Natural killer cell treated with Interleukin-12 subunit alpha and Interleukin-12 subunit beta and Interleukin-15 and Interleukin-18, amount 100 ng/mL, for 72 hours (primary cell): ENCODE measurements at regions not wholly inside any gene's neighbourhood (a gene's known extent, or its start where the extent isn't known, plus 50 kb on each side); places are given as distances from the start of the nearest gene placed in this dataset.

Source experiments
- ATAC-seq, 2 donors: fragments of 150-1000 bp; cut with Tn5 transposase in 1 of 2; sonication (Bioruptor Pico), chemical (Tn5 transposase) in 1 of 2; 2 replicates each; pipeline ENCODE4 v1.10.0; 2021
- DNase-seq: peaks from one replicate; pipeline ENCODE4 v3.0.0; 2022; ENCODE audit warnings: low spot score
- H3K27ac Mint-ChIP-seq, 2 donors: 1 replicate in 1 of 2; 2 replicates in 1 of 2; pipeline ENCODE4 v1.8.0; 2022; ENCODE audit warnings: mixed read lengths in 2 of 2, mild to moderate bottlenecking in 1 of 2, moderate library complexity in 1 of 2
- H3K27me3 Mint-ChIP-seq, 2 donors: 1 replicate in 1 of 2; 2 replicates in 1 of 2; pipeline ENCODE4 v1.8.0; 2022; ENCODE audit warnings: mixed read lengths in 2 of 2
- H3K36me3 Mint-ChIP-seq: one replicate; pipeline ENCODE4 v1.8.0; 2022; ENCODE audit warnings: mixed read lengths
- H3K4me1 Mint-ChIP-seq, 2 donors: 1 replicate in 1 of 2; 2 replicates in 1 of 2; pipeline ENCODE4 v1.8.0; 2022; ENCODE audit warnings: low read depth in 2 of 2, mixed read lengths in 2 of 2, mild to moderate bottlenecking in 1 of 2
- H3K4me3 Mint-ChIP-seq: one replicate; pipeline ENCODE4 v1.8.0; 2022; ENCODE audit warnings: mixed read lengths
- H3K9me3 Mint-ChIP-seq: 2 replicates; pipeline ENCODE4 v1.8.0; 2022; ENCODE audit warnings: mixed read lengths

DNA sequence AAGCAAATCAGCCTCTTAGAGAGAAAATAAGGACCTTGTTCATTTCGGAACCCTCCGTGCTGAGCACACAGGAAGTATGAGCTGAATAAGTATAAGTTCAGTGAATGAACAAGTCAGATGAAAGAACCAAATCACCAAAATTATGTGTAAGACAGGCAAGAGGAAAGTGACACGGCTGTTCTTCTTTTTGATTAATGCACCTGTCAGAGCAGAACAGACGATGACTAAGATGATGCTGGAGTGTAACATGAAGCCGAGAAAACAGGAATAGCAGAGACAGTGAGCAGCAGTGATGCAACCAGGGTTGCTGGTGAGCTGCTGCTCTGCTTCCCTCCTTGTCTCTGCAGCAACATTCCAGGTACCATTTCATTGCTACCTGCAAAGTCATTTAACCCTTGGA lies 861.1 kb downstream of the GALC start:
- ATAC-seq (no peak), DNase-seq (no peak)
- no peaks in the 10 kb centered on the region for H3K36me3 Mint-ChIP-seq
- peaks cover 21% of the 10 kb centered on the region for H3K9me3 Mint-ChIP-seq
- H3K4me3 Mint-ChIP-seq, result no peak overlapping the region
- H3K27me3 Mint-ChIP-seq, result no peaks in the 10 kb centered on the region
- no peak overlapping the region for H3K27ac Mint-ChIP-seq
- no peaks in the 10 kb centered on the region for H3K4me1 Mint-ChIP-seq

DNA sequence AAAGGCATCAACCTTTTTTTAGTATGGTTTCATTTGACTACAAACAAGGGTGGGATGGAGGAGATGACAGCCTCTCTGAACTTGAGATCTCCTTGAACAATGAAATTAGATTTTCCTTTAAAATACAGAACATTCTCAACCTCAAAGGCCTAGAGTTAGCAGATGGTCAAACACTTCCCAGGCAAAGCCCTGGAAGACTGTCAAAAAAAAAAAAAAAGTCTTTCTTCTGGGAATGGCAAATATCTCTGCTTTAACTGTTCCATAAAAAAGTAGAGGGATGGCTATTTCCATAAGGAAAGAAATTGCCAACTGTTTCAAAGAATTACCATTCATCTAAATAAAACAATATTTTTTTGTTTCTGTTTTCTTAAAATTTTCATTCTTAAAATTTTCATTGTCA lies 870.8 kb downstream of the GALC start:
- ATAC-seq (no peak), DNase-seq (no peak)
- Mint-ChIP-seq H3K36me3 (no peaks in the 10 kb centered on the region), H3K4me3 (no peak overlapping the region), H3K9me3 (peaks cover 8% of the 10 kb centered on the region), H3K4me1 (no peaks in the 10 kb centered on the region), H3K27ac (no peak overlapping the region), H3K27me3 (no peaks in the 10 kb centered on the region)

DNA sequence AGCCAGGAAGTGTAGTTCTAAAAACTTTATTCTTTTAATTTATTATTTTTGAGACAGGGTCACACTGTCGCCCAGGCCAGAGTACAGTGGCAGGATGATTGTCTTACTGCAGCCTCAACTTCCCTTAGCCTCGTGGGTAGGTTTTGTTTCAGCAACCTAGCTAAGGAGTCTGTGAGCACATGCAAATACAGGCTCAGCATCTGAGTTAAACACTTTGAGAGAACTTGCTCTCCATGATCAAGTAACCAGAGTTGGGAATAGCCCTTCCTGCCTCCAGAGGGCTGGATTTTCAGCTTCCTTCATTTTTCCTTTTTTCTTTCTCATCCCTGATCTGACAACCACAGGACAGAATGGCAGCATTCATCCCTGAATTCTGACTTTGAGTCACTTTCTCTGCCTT lies 871.3 kb downstream of the GALC start:
- H3K4me3 Mint-ChIP-seq, result no peak overlapping the region

DNA sequence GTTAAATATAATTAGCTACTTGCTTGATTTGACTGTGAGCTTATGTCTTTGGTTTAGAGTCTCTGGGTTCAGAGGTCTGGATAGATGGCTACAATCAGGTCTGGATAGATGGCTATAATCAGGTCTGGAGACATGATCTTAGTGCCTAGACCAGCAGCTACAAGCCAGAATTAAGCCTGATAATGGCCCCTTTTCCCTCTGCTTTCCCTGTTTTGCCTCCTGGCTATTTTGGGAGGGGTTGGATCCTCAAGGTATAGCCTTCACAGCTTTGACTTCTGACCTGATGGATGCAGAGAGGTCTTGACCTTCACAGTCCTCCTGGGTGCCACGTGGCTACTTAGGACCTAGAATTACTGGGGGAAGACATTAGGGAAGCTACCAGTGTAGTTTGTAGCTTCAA lies 877.7 kb downstream of the GALC start:
- Mint-ChIP-seq H3K4me3 (no peak overlapping the region), H3K27ac (no peak overlapping the region), H3K9me3 (peaks cover 8% of the 10 kb centered on the region), H3K36me3 (no peaks in the 10 kb centered on the region), H3K27me3 (no peaks in the 10 kb centered on the region), H3K4me1 (no peaks in the 10 kb centered on the region)
- ATAC-seq (no peak), DNase-seq (no peak)

More for the DNA sequence above, 871.3 kb downstream of the GALC start:
- no peaks in the 10 kb centered on the region for H3K27me3 Mint-ChIP-seq
- DNase-seq (no peak), ATAC-seq (no peak)
- no peaks in the 10 kb centered on the region for H3K4me1 Mint-ChIP-seq
- H3K36me3 Mint-ChIP-seq, result no peaks in the 10 kb centered on the region
- no peak overlapping the region for H3K27ac Mint-ChIP-seq
- peaks cover 4% of the 10 kb centered on the region for H3K9me3 Mint-ChIP-seq

DNA sequence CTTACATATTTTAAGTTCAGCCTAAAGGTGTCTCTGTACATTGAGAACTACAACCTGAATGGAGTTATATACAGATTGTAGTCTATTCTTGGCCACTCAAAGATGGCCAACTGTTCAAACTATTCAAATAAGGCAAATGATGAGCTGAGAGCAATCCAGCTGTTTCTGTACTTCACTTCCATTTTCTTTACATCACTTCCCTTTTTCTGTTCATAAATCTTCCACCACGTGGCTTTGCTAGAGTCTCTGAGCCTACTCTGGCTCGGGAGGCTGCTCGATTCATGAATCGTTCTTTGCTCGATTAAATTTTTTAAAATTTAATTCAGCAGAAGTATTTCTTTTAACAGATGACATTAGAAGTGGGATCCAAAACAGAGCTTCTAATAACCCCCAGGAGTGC lies 879.7 kb downstream of the GALC start:
- no peak overlapping the region for H3K4me3 Mint-ChIP-seq
- H3K9me3 Mint-ChIP-seq, result peaks cover 12% of the 10 kb centered on the region
- no peaks in the 10 kb centered on the region for H3K27me3 Mint-ChIP-seq
- DNase-seq, result no peak
- ATAC-seq, result no peak
- H3K27ac Mint-ChIP-seq, result no peak overlapping the region
- H3K36me3 Mint-ChIP-seq, result no peaks in the 10 kb centered on the region
- no peaks in the 10 kb centered on the region for H3K4me1 Mint-ChIP-seq

DNA sequence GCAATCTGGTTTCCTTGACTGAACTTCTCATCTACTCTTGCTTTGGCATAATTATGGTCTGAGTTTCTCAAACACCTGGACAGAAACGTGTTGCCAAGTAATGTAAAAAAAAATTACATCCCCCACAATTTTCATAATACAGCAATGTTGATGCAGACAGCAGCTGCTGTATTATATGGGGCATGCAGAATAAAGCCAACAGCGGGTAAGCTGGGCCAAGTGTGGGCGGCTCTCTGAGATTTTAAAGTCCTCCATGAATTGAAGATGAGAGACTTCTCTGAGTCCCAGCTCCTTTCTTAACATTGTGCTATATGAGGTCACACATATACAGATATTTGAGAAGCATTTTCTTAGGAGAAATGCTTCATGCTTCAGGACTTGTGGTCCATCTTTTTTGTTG lies 881.2 kb downstream of the GALC start:
- Mint-ChIP-seq H3K27ac (no peak overlapping the region), H3K9me3 (peaks cover 14% of the 10 kb centered on the region), H3K27me3 (no peaks in the 10 kb centered on the region), H3K36me3 (no peaks in the 10 kb centered on the region), H3K4me1 (no peaks in the 10 kb centered on the region), H3K4me3 (no peak overlapping the region)
- DNase-seq, result no peak
- no peak for ATAC-seq

DNA sequence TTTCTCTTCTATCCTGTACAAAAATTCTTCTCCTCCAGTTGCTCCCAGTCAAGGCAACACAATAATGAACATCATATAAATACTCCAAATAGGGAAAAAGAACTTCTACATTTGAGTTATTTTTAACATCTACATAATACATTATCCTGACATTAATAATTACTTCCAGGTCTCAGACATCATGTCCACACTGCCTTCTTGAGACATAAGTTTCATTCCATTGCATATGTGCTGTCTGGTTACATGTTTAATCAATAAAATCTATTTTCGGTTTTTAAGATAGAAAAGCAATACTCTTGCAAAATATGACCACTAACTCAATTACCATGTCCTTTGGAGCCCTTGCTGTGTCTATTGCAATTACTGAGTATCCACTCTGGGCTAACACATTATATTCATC lies 881.9 kb downstream of the GALC start:
- Mint-ChIP-seq H3K9me3 (peaks cover 14% of the 10 kb centered on the region), H3K27me3 (no peaks in the 10 kb centered on the region), H3K36me3 (no peaks in the 10 kb centered on the region), H3K4me3 (no peak overlapping the region), H3K4me1 (no peaks in the 10 kb centered on the region), H3K27ac (no peak overlapping the region)
- ATAC-seq (no peak), DNase-seq (no peak)

DNA sequence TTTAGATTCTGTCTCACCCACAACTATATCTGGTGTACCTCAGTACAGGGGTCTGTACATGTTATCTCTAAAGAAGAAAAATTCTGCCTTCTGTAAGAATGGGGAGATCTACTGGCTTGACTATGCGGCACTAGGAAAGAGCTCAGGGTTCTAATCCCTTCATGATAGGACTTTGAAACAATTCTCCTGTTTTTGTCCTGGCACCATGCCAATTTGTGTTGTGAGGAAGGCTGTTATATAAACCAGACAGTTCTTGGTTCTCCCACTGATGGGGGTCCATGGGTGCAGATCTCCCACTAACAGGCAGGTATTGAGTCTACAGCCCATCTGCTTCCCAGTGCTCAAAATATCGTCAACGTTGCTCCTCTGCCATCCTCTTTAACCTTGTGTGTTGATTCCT lies 883.7 kb downstream of the GALC start:
- Mint-ChIP-seq H3K9me3 (peaks cover 14% of the 10 kb centered on the region), H3K27ac (no peak overlapping the region), H3K4me3 (no peak overlapping the region), H3K4me1 (no peaks in the 10 kb centered on the region), H3K27me3 (no peaks in the 10 kb centered on the region), H3K36me3 (no peaks in the 10 kb centered on the region)
- no peak for DNase-seq
- ATAC-seq, result no peak

DNA sequence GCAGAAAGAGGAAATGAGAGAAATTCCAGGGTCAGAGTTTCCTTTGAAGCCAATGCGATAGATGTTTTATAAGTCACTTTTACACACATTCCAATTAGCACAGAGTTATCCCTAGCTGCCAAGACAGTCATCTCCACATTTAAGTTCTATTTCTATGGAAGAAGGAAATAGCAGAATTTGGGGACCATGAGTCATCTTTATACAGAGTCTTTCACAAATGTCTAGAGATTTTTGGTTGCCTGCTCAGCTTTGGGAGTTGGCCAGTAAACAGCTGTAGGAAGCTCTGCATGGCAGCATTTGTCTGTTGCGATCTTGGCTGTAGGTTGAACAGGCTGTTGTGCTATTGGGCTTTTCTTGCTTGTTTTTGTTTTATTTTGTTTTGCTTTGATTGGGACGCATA lies 884.3 kb downstream of the GALC start:
- no peaks in the 10 kb centered on the region for H3K27me3 Mint-ChIP-seq
- peaks cover 14% of the 10 kb centered on the region for H3K9me3 Mint-ChIP-seq
- no peak overlapping the region for H3K4me3 Mint-ChIP-seq
- no peaks in the 10 kb centered on the region for H3K4me1 Mint-ChIP-seq
- H3K36me3 Mint-ChIP-seq, result no peaks in the 10 kb centered on the region
- DNase-seq (no peak), ATAC-seq (no peak)
- no peak overlapping the region for H3K27ac Mint-ChIP-seq

DNA sequence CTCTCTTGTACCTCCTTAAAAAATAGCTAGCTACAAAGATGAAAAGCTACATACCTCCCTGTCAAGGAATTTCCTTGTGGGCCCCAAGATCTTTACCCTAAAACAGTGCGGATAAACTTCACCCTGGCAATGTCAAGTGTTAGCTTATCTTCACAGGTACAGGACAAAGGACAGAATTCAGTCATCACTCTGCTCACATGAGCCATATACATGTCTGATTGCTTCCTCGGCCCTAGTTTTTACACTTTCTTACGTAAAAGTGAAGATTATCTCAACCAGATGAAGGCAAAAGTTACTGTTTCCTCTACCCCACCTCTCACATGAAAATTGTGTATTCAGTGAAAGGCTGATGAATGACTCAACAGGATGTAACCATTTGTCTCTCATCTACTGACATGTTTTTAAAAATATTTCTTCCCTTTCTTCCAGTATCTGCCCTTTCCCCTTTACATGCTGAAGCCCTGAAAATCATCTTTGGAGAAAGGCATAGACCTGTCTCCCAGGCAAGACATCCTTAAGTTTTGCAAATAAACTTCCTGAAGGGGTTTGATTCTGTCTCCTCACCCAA lies 890.1 kb downstream of the GALC start:
- Mint-ChIP-seq H3K36me3 (no peaks in the 10 kb centered on the region), H3K9me3 (peaks cover 6% of the 10 kb centered on the region), H3K27ac (no peak overlapping the region), H3K4me3 (no peak overlapping the region), H3K4me1 (no peaks in the 10 kb centered on the region), H3K27me3 (no peaks in the 10 kb centered on the region)
- no peak for DNase-seq
- no peak for ATAC-seq

DNA sequence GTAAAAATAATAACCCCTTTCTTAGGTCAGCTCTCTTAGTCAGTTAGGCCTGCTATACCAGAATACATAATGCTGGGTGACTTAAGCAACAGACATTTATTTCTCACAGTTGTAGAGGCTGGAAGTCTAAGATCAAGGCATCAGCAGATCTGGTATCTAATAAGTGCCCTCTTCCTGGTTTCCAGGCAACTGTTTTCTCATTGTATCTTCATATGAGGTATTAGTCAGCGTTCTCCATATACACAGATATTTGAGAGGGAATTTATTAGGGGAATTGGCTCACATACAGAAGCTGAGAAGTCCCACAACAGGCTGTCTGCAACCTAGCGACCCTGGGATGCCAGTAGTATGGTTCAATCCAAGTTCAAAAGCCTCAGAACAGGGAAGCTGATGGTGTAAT lies 896.0 kb downstream of the GALC start:
- DNase-seq (no peak), ATAC-seq (no peak)
- Mint-ChIP-seq H3K27me3 (no peaks in the 10 kb centered on the region), H3K4me3 (no peak overlapping the region), H3K36me3 (peaks cover 6% of the 10 kb centered on the region), H3K4me1 (no peaks in the 10 kb centered on the region), H3K27ac (no peak overlapping the region), H3K9me3 (peaks cover 20% of the 10 kb centered on the region)

DNA sequence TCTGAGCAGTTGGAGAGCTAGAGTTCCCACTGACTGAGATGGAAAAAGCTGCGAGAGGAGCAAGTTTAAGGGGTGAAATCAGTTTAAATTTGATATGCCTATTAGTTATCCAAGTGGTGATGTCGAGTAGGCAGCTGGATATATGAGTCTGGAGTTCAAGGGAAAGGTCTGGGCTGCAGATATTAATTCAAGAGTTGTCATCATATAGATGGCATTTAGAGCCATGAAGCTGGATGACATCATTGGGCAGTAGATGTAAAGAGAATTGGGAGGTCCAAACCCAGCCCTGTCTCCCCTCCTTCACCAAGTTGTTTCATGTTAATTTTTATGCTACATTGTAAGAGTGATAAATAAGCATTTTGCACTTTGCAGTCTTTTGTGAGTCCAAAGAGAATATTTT lies 898.1 kb downstream of the GALC start:
- Mint-ChIP-seq H3K9me3 (peaks cover 19% of the 10 kb centered on the region), H3K27ac (no peak overlapping the region), H3K27me3 (no peaks in the 10 kb centered on the region), H3K4me3 (no peak overlapping the region), H3K4me1 (no peaks in the 10 kb centered on the region), H3K36me3 (peaks cover 6% of the 10 kb centered on the region)
- ATAC-seq (no peak), DNase-seq (no peak)

DNA sequence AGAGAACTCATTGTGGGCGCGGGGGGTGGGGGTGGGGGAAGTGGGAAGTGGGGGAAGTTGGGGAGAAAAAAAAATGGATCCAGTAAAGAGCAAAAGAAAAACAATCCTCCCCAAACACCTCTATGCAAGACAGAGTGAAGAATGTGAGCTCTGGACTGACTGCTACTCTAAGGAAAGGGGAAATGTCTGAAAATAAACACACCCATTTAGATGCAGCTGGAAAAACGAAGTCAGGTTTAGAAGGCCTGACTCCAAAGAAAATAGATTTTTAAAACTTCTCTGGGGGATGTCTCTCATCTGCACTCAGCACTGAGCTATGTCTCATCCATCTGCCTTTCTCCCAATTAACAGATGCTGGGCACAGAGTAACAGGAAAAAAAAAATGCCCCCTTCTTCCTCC lies 904.4 kb downstream of the GALC start:
- ATAC-seq (no peak), DNase-seq (no peak)
- H3K27me3 Mint-ChIP-seq, result no peaks in the 10 kb centered on the region
- no peaks in the 10 kb centered on the region for H3K4me1 Mint-ChIP-seq
- H3K36me3 Mint-ChIP-seq, result no peaks in the 10 kb centered on the region
- H3K27ac Mint-ChIP-seq, result no peak overlapping the region
- peaks cover 19% of the 10 kb centered on the region for H3K9me3 Mint-ChIP-seq
- no peak overlapping the region for H3K4me3 Mint-ChIP-seq

DNA sequence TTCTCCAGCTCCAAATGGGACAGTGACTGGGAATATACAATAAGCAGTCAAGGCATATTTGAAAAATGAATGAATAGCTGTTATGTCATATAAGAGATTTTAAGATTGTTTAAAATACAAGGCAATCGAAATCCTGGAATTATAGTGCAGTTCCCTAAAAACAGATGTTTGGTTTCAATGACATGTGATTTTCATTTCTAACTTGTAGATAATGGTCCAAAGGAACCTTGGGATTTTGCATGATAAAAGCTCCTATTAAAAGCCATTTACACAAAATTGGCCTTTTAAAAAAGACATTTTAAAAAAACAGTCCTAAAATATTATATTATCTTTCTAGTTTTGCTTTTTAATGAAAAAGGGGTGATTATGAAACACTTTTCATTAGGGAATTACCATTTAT lies 905.1 kb downstream of the GALC start:
- no peak overlapping the region for H3K4me3 Mint-ChIP-seq
- ATAC-seq, result no peak

DNA sequence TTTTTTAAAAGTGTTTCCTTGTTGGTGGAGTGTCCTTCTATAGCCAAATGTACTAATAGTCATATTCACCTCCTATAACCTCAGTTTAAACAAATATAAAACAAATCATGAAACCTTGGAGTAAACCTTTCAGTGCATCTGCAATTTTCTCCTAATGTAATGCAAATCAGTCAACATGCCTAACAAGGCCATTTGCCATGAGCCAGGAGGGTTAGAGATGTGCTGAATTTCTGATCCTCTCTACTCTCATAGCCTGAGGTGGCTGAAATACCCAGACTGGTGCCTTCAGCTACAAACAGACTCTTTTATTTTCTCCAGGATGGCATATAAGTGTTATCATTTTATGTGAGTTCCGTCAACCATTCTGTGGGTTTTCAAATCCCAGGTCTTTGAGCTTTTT lies 908.1 kb downstream of the GALC start:
- no peak overlapping the region for H3K4me3 Mint-ChIP-seq
- ATAC-seq (no peak), DNase-seq (no peak)
- no peaks in the 10 kb centered on the region for H3K36me3 Mint-ChIP-seq
- H3K27ac Mint-ChIP-seq, result no peak overlapping the region
- no peaks in the 10 kb centered on the region for H3K4me1 Mint-ChIP-seq
- H3K27me3 Mint-ChIP-seq, result no peaks in the 10 kb centered on the region
- H3K9me3 Mint-ChIP-seq, result peaks cover 14% of the 10 kb centered on the region

More for the DNA sequence above, 905.1 kb downstream of the GALC start:
- DNase-seq, result no peak
- no peaks in the 10 kb centered on the region for H3K27me3 Mint-ChIP-seq
- H3K4me1 Mint-ChIP-seq, result no peaks in the 10 kb centered on the region
- H3K27ac Mint-ChIP-seq, result no peak overlapping the region
- H3K9me3 Mint-ChIP-seq, result peaks cover 16% of the 10 kb centered on the region
- no peaks in the 10 kb centered on the region for H3K36me3 Mint-ChIP-seq
